PC-9 (cell line): ENCODE measurements at regions not wholly inside any gene's neighbourhood (a gene's known extent, or its start where the extent isn't known, plus 50 kb on each side); places are given as distances from the start of the nearest gene placed in this dataset.

Source experiments
- EZH2 ChIP-seq: fragments of 200-600 bp; sonication (generic); IDR thresholded peaks from 2 replicates; pipeline ENCODE4 v1.8.0; 2017; ENCODE audit warnings: antibody characterized with exemption, low read depth
- TF ChIP-seq, protein P1 (sequence below): fragments of 200-600 bp; sonication (generic); conservative IDR thresholded peaks from 2 replicates; pipeline ENCODE4 v1.6.1; 2017; ENCODE audit warnings: mixed run types, antibody characterized with exemption, mild to moderate bottlenecking, moderate library complexity

GRCh38 chr14:100649173-100649519 lies 61.9 kb upstream of the BEGAIN start:
- TF ChIP-seq, protein P1, sequence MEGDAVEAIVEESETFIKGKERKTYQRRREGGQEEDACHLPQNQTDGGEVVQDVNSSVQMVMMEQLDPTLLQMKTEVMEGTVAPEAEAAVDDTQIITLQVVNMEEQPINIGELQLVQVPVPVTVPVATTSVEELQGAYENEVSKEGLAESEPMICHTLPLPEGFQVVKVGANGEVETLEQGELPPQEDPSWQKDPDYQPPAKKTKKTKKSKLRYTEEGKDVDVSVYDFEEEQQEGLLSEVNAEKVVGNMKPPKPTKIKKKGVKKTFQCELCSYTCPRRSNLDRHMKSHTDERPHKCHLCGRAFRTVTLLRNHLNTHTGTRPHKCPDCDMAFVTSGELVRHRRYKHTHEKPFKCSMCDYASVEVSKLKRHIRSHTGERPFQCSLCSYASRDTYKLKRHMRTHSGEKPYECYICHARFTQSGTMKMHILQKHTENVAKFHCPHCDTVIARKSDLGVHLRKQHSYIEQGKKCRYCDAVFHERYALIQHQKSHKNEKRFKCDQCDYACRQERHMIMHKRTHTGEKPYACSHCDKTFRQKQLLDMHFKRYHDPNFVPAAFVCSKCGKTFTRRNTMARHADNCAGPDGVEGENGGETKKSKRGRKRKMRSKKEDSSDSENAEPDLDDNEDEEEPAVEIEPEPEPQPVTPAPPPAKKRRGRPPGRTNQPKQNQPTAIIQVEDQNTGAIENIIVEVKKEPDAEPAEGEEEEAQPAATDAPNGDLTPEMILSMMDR: no peak
- no peak for TF ChIP-seq EZH2
